ENCODE measurements at regions not wholly inside any gene's neighbourhood (a gene's known extent, or its start where the extent isn't known, plus 50 kb on each side); places are given as distances from the start of the nearest gene placed in this dataset.

GRCh38 chr11:15617126-15617525 is 502.4 kb downstream of the INSC start:
- TF ChIP-seq CTCF (IDR thresholded peaks at IDR 0.05): no peak
- no peak for TF ChIP-seq POLR2A (IDR thresholded peaks at IDR 0.05)
- no peak for TF ChIP-seq EP300 (IDR thresholded peaks at IDR 0.05)
